HG02798 (cell line): ENCODE measurements at regions not wholly inside any gene's neighbourhood (a gene's known extent, or its start where the extent isn't known, plus 50 kb on each side); places are given as distances from the start of the nearest gene placed in this dataset.

Experiments
- ATAC-seq: cut with Tn5 transposase; IDR thresholded peaks from one replicate; pipeline ENCODE4 v1.9.1; 2021; ENCODE audit warnings: mild to moderate bottlenecking; ENCODE audit not compliant: unreplicated experiment, poor library complexity

DNA sequence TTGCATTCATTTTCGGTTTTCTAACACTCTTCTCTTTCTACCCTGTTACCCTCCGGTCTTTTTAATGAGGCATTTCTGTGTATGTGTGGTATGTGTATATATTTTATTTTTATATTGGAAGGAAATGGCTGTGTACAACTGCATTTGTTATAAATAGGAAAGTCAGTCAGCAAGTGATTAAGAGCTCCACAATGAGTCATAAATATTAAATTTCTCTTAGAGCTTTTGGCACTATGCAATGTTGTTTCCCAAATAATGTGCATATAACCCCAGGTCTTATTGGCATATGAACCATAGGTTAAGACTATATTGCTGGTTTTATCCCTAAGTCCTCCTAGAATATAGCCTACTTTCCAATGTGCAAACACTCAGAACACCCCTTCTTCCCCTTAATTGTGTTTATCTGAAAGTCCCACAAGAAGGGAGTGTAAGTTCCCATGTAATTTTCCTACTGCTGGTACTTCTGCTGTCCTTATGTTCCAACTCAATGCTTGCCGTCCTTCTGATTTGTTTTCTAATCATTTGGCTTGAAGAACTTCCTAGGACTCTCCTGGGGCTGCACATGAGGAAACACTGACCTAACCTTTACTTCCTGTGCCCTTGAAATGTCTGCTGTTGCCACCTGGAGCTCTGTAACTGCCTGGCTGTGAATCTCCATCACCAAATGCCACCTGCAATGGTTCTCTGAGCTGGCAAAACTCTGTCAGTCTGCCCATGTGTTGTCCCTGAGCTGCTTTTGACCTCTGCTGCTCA, 65.5 kb upstream of the PCSK5 start:
- ATAC-seq, result no peak

DNA sequence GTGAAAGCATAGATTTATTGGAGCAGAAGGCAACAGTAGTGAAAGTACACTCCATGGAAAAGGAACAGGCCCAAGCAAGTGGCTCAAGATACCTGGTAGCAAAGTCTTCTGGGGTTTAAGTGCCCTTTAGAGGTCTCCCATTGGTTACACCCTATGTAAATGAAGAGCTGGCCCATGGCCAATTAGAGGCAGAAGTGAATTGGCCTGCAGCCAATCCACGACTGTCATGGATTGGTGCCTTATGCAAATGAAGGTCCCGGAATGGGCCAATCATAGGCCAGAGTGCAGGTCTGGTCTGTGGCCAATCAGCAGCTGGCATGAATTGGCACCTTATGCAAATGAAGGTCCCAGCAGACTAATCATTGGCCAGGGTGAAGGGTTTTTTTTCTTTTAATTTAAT, 64.2 kb upstream of the PCSK5 start:
- no peak for ATAC-seq

- no peak for ATAC-seq
Observed at GRCh38 chr9:75830303-75830702, 60.2 kb upstream of the PCSK5 start.

DNA sequence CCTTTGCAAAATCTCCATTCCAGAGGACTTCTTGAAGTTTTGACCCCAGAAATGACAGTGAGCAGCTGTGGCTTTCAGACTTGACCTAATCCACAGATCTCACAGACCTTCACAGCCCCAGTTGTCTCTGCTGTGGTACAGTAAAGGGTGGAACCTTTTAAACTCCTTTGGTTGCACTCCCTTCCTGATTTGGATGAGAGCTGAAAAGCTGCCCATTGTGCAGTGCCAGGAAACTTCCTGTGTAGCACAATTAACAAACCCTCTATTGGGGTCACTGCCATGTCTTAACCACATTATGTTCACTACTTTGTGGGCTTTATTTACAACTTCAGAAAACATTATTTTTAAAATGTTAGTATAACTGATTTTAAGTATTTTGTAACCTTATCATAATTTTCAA, 56.7 kb upstream of the PCSK5 start:
- no peak for ATAC-seq

- no peak for ATAC-seq
Observed at GRCh38 chr9:75834878-75835277, 55.6 kb upstream of the PCSK5 start.
